ENCODE measurements at regions not wholly inside any gene's neighbourhood (a gene's known extent, or its start where the extent isn't known, plus 50 kb on each side); places are given as distances from the start of the nearest gene placed in this dataset.

DNA sequence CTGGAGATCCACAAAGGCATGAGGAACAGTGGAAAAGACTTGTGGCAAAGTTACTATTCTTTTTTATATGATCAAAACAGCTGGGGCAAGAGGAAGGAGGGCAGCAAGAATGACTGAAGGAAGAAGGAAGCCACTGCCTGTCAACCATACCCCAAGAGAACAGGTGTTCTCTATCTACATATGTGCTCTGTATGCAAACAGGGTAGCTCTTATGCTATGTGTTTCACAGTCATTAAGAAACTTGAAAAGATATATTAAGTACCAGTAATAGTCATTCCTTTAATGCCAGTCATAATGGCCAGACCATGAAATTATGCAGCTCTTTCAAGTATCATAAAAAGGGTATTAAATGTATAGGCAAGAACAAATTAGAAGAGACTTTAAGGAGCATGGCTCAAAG, 363.9 kb downstream of the KLHL13 start:
- H3K9me3 Mint-ChIP-seq: peaks cover under 1% of the 10 kb centered on the region
- no peaks in the 10 kb centered on the region for H3K36me3 ChIP-seq (ENCODE audit: insufficient read depth, low read length)
- no peak for ATAC-seq (ENCODE audit: poor library complexity)
- ChIA-PET POLR2A (no interaction called here), CTCF (no interaction called here)
- TF ChIP-seq, protein P1, sequence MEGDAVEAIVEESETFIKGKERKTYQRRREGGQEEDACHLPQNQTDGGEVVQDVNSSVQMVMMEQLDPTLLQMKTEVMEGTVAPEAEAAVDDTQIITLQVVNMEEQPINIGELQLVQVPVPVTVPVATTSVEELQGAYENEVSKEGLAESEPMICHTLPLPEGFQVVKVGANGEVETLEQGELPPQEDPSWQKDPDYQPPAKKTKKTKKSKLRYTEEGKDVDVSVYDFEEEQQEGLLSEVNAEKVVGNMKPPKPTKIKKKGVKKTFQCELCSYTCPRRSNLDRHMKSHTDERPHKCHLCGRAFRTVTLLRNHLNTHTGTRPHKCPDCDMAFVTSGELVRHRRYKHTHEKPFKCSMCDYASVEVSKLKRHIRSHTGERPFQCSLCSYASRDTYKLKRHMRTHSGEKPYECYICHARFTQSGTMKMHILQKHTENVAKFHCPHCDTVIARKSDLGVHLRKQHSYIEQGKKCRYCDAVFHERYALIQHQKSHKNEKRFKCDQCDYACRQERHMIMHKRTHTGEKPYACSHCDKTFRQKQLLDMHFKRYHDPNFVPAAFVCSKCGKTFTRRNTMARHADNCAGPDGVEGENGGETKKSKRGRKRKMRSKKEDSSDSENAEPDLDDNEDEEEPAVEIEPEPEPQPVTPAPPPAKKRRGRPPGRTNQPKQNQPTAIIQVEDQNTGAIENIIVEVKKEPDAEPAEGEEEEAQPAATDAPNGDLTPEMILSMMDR (IDR thresholded peaks at IDR 0.05): no peak
- no peak overlapping the region for H3K4me3 ChIP-seq (ENCODE audit: low read length)
- H3K4me1 Mint-ChIP-seq (ENCODE audit: low read depth): no peaks in the 10 kb centered on the region
- intact Hi-C loops (cut with DNase I, micrococcal nuclease): no loop called here
- H3K27me3 Mint-ChIP-seq: no peaks in the 10 kb centered on the region
- no peak overlapping the region for H3K27ac ChIP-seq (ENCODE audit: low read depth in 1 of 2, low read length in 2 of 2)
- no peaks in the 10 kb centered on the region for H3K36me3 Mint-ChIP-seq (ENCODE audit: low read depth)
- no peaks in the 10 kb centered on the region for H3K4me1 ChIP-seq (ENCODE audit: insufficient read depth, low read length)
- H3K27ac Mint-ChIP-seq: no peak overlapping the region
- no peak overlapping the region for H3K4me3 Mint-ChIP-seq
- no peaks in the 10 kb centered on the region for H3K9me3 ChIP-seq (ENCODE audit: control insufficient read depth in 1 of 2, insufficient read depth in 1 of 2, low read length in 2 of 2)
- no peaks in the 10 kb centered on the region for H3K27me3 ChIP-seq (ENCODE audit: control insufficient read depth in 1 of 2, insufficient read depth in 2 of 2, low read length in 2 of 2)
- no peak for DNase-seq

DNA sequence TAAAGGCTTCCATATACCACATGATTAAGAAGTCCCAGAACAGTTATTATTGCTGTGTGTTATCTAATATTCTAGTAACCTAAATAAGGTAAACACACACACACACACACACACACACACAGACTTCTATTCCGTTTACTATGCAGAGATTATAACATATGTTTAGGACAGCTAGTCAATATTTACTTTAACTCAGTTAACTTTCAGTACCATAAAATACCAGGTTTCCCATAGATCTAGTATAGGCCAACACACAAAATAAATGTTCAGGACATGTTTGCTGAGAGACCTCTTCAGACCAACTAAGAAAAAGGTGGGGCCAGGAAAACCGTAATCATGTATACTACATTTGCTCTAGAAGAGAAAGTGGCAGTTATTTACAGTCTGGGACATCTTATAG, 365.5 kb downstream of the KLHL13 start:
- DNase-seq (no peak), ATAC-seq (ENCODE audit: poor library complexity) (no peak)
- H3K27ac Mint-ChIP-seq: no peak overlapping the region
- Histone ChIP-seq H3K4me3 (ENCODE audit: low read length) (no peak overlapping the region), H3K36me3 (ENCODE audit: insufficient read depth, low read length) (no peaks in the 10 kb centered on the region), H3K27ac (ENCODE audit: low read depth in 1 of 2, low read length in 2 of 2) (no peak overlapping the region), H3K9me3 (ENCODE audit: control insufficient read depth in 1 of 2, insufficient read depth in 1 of 2, low read length in 2 of 2) (no peaks in the 10 kb centered on the region), H3K27me3 (ENCODE audit: control insufficient read depth in 1 of 2, insufficient read depth in 2 of 2, low read length in 2 of 2) (no peaks in the 10 kb centered on the region), H3K4me1 (ENCODE audit: insufficient read depth, low read length) (no peaks in the 10 kb centered on the region)
- no peaks in the 10 kb centered on the region for H3K4me1 Mint-ChIP-seq (ENCODE audit: low read depth)
- H3K36me3 Mint-ChIP-seq (ENCODE audit: low read depth): no peaks in the 10 kb centered on the region
- peaks cover 6% of the 10 kb centered on the region for H3K9me3 Mint-ChIP-seq
- ChIA-PET POLR2A (no interaction called here), CTCF (interaction anchor here (0.7 kb wide), 1 partner anchor 660 kb away, joined by 3 read pairs; no protein-coding TSS in a partner anchor)
- no peaks in the 10 kb centered on the region for H3K27me3 Mint-ChIP-seq
- intact Hi-C loops (cut with DNase I, micrococcal nuclease): no loop called here
- TF ChIP-seq, protein P1 (IDR thresholded peaks at IDR 0.05): no peak
- no peak overlapping the region for H3K4me3 Mint-ChIP-seq

DNA sequence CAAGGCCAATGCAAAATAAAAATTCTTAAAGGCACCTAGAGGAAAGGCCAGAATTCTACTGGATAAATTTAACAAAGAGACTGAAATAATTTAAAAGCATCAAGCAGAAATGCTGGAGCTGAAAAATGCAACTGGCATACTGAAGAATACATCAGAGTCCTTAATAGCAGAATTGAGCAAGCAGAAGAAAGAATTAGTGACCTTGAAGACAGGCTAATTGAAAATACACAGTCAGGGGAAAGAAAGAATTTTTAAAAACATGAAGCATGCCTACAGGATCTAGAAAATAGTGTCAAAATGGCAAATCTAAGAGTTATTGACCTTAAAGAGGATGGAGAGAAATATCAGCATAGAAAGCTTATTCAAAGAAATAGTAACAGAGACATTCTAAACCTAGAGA, 371.7 kb downstream of the KLHL13 start:
- Histone ChIP-seq H3K27me3 (ENCODE audit: control insufficient read depth in 1 of 2, insufficient read depth in 2 of 2, low read length in 2 of 2) (no peaks in the 10 kb centered on the region), H3K4me3 (ENCODE audit: low read length) (no peak overlapping the region), H3K9me3 (ENCODE audit: control insufficient read depth in 1 of 2, insufficient read depth in 1 of 2, low read length in 2 of 2) (no peaks in the 10 kb centered on the region), H3K36me3 (ENCODE audit: insufficient read depth, low read length) (no peaks in the 10 kb centered on the region), H3K27ac (ENCODE audit: low read depth in 1 of 2, low read length in 2 of 2) (no peak overlapping the region), H3K4me1 (ENCODE audit: insufficient read depth, low read length) (no peaks in the 10 kb centered on the region)
- no peaks in the 10 kb centered on the region for H3K27me3 Mint-ChIP-seq
- TF ChIP-seq, protein P1 (IDR thresholded peaks at IDR 0.05): no peak
- H3K36me3 Mint-ChIP-seq (ENCODE audit: low read depth): no peaks in the 10 kb centered on the region
- DNase-seq (no peak), ATAC-seq (ENCODE audit: poor library complexity) (no peak)
- ChIA-PET CTCF (no interaction called here), POLR2A (no interaction called here)
- H3K27ac Mint-ChIP-seq: no peak overlapping the region
- intact Hi-C loops (cut with DNase I, micrococcal nuclease): no loop called here
- peaks cover 11% of the 10 kb centered on the region for H3K9me3 Mint-ChIP-seq
- H3K4me3 Mint-ChIP-seq: no peak overlapping the region
- no peaks in the 10 kb centered on the region for H3K4me1 Mint-ChIP-seq (ENCODE audit: low read depth)

Data from CD4-positive, alpha-beta T cell (primary cell).